Esophagus muscularis mucosa (tissue), 4 donors: ENCODE measurements at regions not wholly inside any gene's neighbourhood (a gene's known extent, or its start where the extent isn't known, plus 50 kb on each side); places are given as distances from the start of the nearest gene placed in this dataset.
A peak's percentile ranks its signal among the peaks of the same experiment; 100 is the strongest.

ENCODE experiments used
- DNase-seq: peaks from one replicate; pipeline ENCODE4 v3.0.0-alpha.2; 2017; ENCODE audit errors: extremely low spot score
- H3K27ac ChIP-seq, 4 donors: fragments of 200-600 bp; sonication (generic); replicated peaks in 1 of 4; 1 replicate in 3 of 4; 2 replicates in 1 of 4; pipeline ENCODE4 v1.5.1; 2016 to 2019; ENCODE audit warnings: mild to moderate bottlenecking in 1 of 4
- H3K27me3 ChIP-seq, 4 donors: fragments of 200-600 bp; sonication (generic); one replicate each; pipeline versions ENCODE4 v1.5.1 to v1.6.0; 2016 to 2019
- H3K36me3 ChIP-seq, 4 donors: fragments of 200-600 bp; sonication (generic); one replicate each; pipeline ENCODE4 v1.5.1; 2016 to 2019
- H3K4me1 ChIP-seq, 4 donors: fragments of 200-600 bp; sonication (generic); one replicate each; pipeline ENCODE4 v1.5.1; 2016 to 2019
- H3K4me3 ChIP-seq, 4 donors: fragments of 200-600 bp; sonication (generic); 1 replicate in 2 of 4; 2 replicates in 2 of 4; pipeline ENCODE4 v1.5.1; 2016 to 2019; ENCODE audit warnings: mild to moderate bottlenecking in 4 of 4, moderate library complexity in 1 of 4
- H3K9me3 ChIP-seq, 4 donors: fragments of 200-600 bp; sonication (generic); 1 replicate in 3 of 4; 2 replicates in 1 of 4; pipeline ENCODE4 v1.5.1; 2016 to 2019
- CTCF ChIP-seq, 3 experiments: fragments of 200-600 bp in 2 of 3; fragments of 450-650 bp in 1 of 3; sonication (generic) in 2 of 3; IDR thresholded peaks; one replicate each; pipeline ENCODE4 v1.5.1; 2017 to 2019; ENCODE audit warnings: antibody characterized with exemption in 3 of 3, mild to moderate bottlenecking in 2 of 3, moderate library complexity in 1 of 3
- EP300 ChIP-seq: sonication (generic); formaldehyde crosslinking; IDR thresholded peaks from one replicate; pipeline ENCODE4 v1.6.1; 2017; ENCODE audit warnings: antibody characterized with exemption
- POLR2A ChIP-seq: fragments of 450-650 bp; IDR thresholded peaks from one replicate; pipeline ENCODE4 v1.6.1; 2017; ENCODE audit warnings: antibody characterized with exemption, moderate library complexity, mild to moderate bottlenecking, low read depth
- POLR2AphosphoS5 ChIP-seq, 2 donors: sonication (generic); formaldehyde crosslinking; IDR thresholded peaks; one replicate each; pipeline ENCODE4 v1.6.1; 2017; ENCODE audit warnings: antibody characterized with exemption in 2 of 2
- WGBS: methylation state at CpG from one replicate; pipeline ENCODE4 v1.1.5; 2018; 5-methylcytosine and 5-hydroxymethylcytosine counted together
- intact Hi-C: fragments of 100-400 bp; cut with DNase I; formaldehyde crosslinking; loops from one replicate; pipeline ENCODE4 v1.15.1; 2023

- intact Hi-C loops: no loop called here
Observed at GRCh38 chr2:239463541-239464165, 62.8 kb upstream of the HDAC4 start.

GRCh38 chr2:239462671-239463506, 62.1 kb upstream of the HDAC4 start:
- H3K4me1 ChIP-seq: peaks cover 13 to 40% (median 36%) of the 10 kb centered on the region in 4 donors
- H3K27me3 ChIP-seq: no peaks in the 10 kb centered on the region
- intact Hi-C loops: no loop called here
- peak; percentile 87 for DNase-seq
- WGBS: 77% methylated on average over 7 of the region's 19 CpGs
- no peaks in the 10 kb centered on the region for H3K9me3 ChIP-seq
- peak overlapping the region; percentile 28 to 66 (median 58) for H3K27ac ChIP-seq
- no peak for TF ChIP-seq EP300
- no peak for TF ChIP-seq CTCF (IDR thresholded peaks at IDR 0.05)
- TF ChIP-seq POLR2A: no peak
- TF ChIP-seq POLR2AphosphoS5 (IDR thresholded peaks at IDR 0.05): no peak
- H3K4me3 ChIP-seq: no peak overlapping the region
- no peaks in the 10 kb centered on the region for H3K36me3 ChIP-seq

More at GRCh38 chr2:239463541-239464165, 62.8 kb upstream of the HDAC4 start:
- WGBS: 39% methylated on average over 6 of the region's 16 CpGs
- H3K9me3 ChIP-seq: no peaks in the 10 kb centered on the region
- H3K36me3 ChIP-seq: no peaks in the 10 kb centered on the region
- peaks cover 13 to 40% (median 36%) of the 10 kb centered on the region in 4 donors for H3K4me1 ChIP-seq
- H3K27ac ChIP-seq: peak overlapping the region in 3 of 4 donors; percentile 56 to 66 (median 61)
- TF ChIP-seq POLR2AphosphoS5 (IDR thresholded peaks at IDR 0.05) (peak in 1 of 2 donors; percentile 50), POLR2A (no peak), CTCF (IDR thresholded peaks at IDR 0.05) (no peak), EP300 (no peak)
- no peak overlapping the region for H3K4me3 ChIP-seq
- H3K27me3 ChIP-seq: no peaks in the 10 kb centered on the region
- DNase-seq: no peak

- 94% methylated on average over 7 of the region's 7 CpGs for WGBS
- Histone ChIP-seq H3K9me3 (no peaks in the 10 kb centered on the region), H3K27me3 (peaks cover 0 to under 1% (median 0%) of the 10 kb centered on the region in 4 donors), H3K36me3 (no peaks in the 10 kb centered on the region), H3K4me3 (no peak overlapping the region), H3K27ac (no peak overlapping the region), H3K4me1 (peaks cover 13 to 40% (median 36%) of the 10 kb centered on the region in 4 donors)
- peak; percentile 26 for DNase-seq
- intact Hi-C loops: no loop called here
- TF ChIP-seq POLR2A: no peak
- TF ChIP-seq EP300: no peak
- no peak for TF ChIP-seq CTCF (IDR thresholded peaks at IDR 0.05)
- TF ChIP-seq POLR2AphosphoS5 (IDR thresholded peaks at IDR 0.05): no peak
Observed at GRCh38 chr2:239462191-239462515, 61.3 kb upstream of the HDAC4 start.

- DNase-seq: peak; percentile 77
- 83% methylated on average over 15 of the region's 19 CpGs for WGBS
- intact Hi-C loops: no loop called here
Observed at GRCh38 chr2:239461291-239462190, 60.7 kb upstream of the HDAC4 start.

More at GRCh38 chr2:239461291-239462190, 60.7 kb upstream of the HDAC4 start:
- H3K27ac ChIP-seq: no peak overlapping the region
- TF ChIP-seq EP300 (no peak), POLR2A (no peak), POLR2AphosphoS5 (IDR thresholded peaks at IDR 0.05) (no peak)
- H3K4me1 ChIP-seq: peaks cover 13 to 40% (median 36%) of the 10 kb centered on the region in 4 donors
- no peaks in the 10 kb centered on the region for H3K36me3 ChIP-seq
- H3K4me3 ChIP-seq: no peak overlapping the region
- no peaks in the 10 kb centered on the region for H3K9me3 ChIP-seq
- peaks cover 0 to 5% (median 0%) of the 10 kb centered on the region in 4 donors for H3K27me3 ChIP-seq
